Keratinocyte (primary cell): ENCODE measurements at regions not wholly inside any gene's neighbourhood (a gene's known extent, or its start where the extent isn't known, plus 50 kb on each side); places are given as distances from the start of the nearest gene placed in this dataset.

ENCODE experiments used
- EZH2 ChIP-seq: IDR thresholded peaks from one replicate; pipeline ENCODE4 v1.6.1; 2012; ENCODE audit warnings: inconsistent platforms, mild to moderate bottlenecking, low read length, moderate library complexity
- TF ChIP-seq, protein P1 (sequence below), 3 experiments: IDR thresholded peaks in 1 of 3; conservative IDR thresholded peaks in 1 of 3; optimal IDR thresholded peaks in 1 of 3; 2 replicates in 2 of 3; 3 replicates in 1 of 3; pipeline versions ENCODE3 to v1.5.1; 2011; ENCODE audit warnings: low read length in 3 of 3, mild to moderate bottlenecking in 3 of 3, moderate library complexity in 2 of 3, control low read depth in 1 of 3, inconsistent platforms in 1 of 3; ENCODE audit not compliant: insufficient read depth in 2 of 3; ENCODE audit errors: extremely low read depth in 1 of 3

DNA sequence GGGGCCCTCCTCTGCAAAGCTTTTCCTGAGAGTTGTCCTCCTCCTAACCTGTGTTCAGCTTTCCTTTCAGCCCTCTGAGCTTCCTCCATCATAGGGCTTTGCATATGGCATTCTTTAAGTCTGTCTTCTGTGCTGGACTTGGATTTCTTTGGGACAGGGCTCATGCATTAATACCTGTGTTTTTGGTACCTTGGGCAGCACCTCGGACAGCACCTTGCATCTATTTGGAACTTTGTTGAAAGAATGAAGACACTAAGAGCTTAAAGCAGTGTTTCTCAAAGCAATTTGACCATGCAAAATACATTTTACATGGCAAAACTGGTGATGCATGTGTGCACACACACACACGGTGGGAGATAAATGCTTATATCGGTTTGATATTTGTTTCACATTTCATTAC lies 115.0 kb upstream of the SRRM4 start:
- TF ChIP-seq, protein P1, sequence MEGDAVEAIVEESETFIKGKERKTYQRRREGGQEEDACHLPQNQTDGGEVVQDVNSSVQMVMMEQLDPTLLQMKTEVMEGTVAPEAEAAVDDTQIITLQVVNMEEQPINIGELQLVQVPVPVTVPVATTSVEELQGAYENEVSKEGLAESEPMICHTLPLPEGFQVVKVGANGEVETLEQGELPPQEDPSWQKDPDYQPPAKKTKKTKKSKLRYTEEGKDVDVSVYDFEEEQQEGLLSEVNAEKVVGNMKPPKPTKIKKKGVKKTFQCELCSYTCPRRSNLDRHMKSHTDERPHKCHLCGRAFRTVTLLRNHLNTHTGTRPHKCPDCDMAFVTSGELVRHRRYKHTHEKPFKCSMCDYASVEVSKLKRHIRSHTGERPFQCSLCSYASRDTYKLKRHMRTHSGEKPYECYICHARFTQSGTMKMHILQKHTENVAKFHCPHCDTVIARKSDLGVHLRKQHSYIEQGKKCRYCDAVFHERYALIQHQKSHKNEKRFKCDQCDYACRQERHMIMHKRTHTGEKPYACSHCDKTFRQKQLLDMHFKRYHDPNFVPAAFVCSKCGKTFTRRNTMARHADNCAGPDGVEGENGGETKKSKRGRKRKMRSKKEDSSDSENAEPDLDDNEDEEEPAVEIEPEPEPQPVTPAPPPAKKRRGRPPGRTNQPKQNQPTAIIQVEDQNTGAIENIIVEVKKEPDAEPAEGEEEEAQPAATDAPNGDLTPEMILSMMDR (optimal IDR thresholded peaks at IDR 0.05 in 1 of 3, IDR thresholded peaks at IDR 0.05 in 1 of 3, conservative IDR thresholded peaks at IDR 0.05 in 1 of 3; ENCODE audit: extremely low read depth in 1 of 3, insufficient read depth in 2 of 3, low read length in 3 of 3), result no peak
- TF ChIP-seq EZH2, result no peak
